Hypothalamus (tissue), 51 donors: ENCODE measurements at regions not wholly inside any gene's neighbourhood (a gene's known extent, or its start where the extent isn't known, plus 50 kb on each side); places are given as distances from the start of the nearest gene placed in this dataset.
"Not testable (repeated sequence)": the region's sequence is repeated elsewhere in the genome, so short reads cannot be mapped to it uniquely, and the experiment has no call there.

Experiments used
- DNase-seq, 51 donors: peaks; one replicate each; lab custom pipeline; 2025; lab: John Stamatoyannopoulos, UW

DNA sequence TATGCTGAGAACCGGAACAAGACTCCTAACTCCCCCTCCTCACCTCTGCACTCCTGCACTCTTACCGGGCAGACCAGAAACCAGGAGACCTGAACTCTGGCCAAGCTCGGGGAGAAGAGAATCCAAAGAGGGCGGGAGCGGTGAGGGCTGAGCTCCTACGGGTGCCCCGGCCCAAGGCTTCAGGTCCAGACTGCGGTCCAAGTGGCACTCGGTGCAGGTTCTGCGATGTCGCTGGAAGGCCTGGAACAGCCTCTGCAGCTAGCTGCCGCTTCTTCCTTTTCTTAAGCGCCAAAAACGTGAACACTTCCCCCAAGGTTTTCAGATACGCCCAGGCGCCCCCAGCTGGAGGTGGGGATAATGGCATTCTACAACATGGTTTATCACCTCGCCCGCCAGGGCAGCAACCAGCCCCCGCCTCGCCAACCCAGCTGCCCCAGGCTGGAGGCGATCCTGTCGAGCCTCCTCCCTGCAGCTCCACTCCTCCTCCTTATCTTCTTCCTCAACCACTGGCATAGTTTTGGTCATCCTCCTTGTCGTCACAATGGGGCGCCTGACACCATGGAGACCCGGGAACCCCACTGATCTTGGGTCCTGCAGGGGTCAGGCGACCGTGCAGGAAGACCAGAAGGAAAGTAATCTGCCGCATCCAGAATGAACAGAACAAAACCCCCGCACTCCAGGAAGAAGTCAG lies 1735.9 kb downstream of the TP53TG3F start:
- no peak for DNase-seq

DNA sequence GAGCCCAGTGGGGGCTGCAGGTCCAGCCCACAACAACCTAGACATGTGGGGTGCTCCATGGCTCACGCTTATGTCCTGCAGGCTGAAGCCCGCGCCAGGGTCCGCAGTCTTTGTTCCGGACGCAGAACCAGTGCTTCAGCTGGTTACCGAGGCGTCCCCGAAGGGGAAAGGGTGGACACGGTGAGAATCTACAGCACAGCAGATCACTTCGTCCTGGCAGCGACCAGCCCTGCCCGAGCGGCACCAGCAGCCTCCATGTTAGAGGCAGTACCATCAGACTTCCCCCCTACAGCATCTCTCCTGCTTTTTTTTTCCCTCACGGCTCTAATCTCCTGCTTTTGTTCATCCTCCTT lies 1736.4 kb downstream of the TP53TG3F start:
- no peak for DNase-seq

DNA sequence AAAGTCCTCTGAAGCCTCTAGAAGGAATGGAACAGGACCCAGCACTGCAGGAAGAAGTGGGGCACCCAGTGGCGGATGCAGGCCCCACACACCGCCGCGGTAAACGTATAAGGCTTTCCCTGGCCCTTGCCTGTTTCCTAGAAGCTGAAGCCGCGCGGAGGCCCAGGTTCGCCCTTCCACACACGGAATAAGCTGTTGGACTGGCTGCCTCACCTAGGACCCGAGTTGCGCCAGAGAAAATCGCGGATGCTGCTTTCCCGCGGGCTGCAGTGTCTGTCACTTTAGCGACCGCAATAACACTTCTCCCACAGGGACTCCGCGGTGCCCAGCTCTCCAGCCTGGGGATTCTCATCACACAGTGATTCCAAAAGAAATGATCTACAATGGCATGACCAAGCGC lies 1736.9 kb downstream of the TP53TG3F start:
- DNase-seq = no peak

DNA sequence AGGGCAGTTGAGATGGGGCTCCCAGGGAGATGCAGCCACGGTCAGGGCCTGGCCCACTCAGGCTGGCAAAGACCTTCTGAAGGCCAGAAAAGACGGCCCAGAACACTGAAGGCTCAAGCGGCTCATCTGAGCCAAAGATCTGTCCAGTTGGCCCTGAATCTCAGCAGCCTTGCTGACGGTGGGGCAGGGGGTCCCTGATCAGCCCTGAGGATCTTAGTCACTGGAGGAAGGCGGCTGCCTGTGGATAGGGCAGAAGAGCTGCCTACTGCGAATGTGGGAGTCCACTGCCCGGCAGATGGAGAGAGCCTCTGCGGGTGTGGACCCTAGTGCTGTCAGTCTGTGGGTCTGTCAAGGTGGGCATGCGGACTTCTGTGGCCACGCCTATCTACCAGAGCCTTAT lies 1738.2 kb downstream of the TP53TG3F start:
- DNase-seq = no peak

DNA sequence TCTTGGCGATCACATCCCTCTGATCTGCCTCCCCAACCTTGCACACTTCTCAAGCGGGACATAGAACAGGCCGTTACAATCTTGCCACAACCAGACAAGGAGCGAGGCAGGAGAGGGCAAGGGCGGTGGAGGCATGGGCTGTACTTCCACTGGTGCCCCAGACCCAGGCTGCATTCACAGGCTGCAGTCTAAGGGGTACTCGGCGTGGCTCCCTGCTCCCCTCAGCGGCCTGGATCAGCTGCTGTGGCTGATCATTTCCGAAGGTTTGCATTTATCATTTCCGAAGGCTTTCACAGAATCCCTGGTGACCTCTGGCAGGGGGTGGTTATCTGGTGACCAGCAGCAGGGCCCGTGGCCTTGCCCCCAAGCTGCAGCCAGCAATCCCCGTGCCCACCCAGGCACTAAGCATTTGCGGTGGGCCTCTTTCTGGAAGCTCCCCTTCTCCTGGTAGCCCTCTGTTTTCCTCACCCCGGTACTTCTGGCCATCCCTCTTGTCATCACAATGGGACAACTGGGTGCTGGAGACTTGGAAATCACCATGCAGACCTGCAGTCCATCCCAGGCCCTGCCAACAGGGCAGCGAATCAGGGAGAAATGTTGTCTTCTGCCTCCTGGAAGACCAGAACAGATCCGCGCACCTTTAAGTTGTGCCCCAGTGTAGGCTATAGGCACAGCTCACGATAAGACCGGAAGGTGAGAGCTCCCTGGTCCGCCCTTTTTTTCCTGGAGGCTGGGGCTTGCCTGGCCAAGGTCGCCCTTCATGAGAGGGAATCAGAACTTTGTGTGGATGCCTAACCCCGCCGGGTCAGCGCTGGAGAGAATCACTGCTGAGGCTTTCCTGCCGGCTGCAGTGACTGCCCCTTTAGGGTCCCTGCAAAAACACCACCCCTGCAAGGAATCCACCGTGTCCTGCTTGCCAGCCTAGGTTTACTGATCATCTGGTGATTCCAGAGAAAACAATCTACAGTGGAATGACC lies 1739.1 kb downstream of the TP53TG3F start:
- no peak for DNase-seq

DNA sequence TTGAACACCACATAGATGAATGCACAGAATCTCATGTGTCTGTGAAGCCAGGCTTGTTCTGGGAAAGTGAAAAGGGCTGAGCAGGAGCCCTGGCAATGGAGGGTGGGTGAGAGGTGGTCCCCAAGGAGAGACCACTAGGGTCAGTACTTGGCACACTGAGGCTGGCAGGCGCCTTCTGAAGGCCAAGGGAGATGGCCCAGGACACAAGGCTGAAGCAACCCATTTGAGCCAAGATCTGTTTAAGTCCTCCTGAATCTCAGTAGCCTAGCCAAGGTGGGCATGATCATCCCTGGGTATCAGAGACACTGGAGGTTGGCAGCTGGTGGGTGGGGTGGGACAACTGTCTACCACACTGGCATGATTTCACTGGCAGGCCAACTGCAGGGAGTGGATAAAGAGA lies 1741.2 kb downstream of the TP53TG3F start:
- DNase-seq = no peak

DNA sequence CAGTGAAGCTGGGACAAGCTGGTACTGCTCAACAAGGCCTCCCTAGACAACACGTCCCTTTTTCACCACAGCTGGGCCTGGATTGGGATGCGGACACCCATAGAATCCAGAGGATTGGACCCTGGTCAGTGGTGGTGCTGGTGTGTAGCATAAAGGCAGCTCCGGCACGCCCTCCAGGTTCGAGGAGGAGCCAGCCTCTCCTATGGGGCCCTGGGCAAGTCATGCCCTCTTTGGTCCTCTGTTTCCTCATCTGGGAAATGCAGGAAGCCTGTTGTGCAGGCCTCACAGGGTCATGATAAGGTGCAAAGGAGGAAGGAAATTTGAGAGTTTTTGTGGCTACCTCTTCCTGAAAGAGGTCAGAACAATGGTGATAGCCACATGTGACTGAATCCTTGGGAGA lies 1741.7 kb downstream of the TP53TG3F start:
- no peak for DNase-seq

DNA sequence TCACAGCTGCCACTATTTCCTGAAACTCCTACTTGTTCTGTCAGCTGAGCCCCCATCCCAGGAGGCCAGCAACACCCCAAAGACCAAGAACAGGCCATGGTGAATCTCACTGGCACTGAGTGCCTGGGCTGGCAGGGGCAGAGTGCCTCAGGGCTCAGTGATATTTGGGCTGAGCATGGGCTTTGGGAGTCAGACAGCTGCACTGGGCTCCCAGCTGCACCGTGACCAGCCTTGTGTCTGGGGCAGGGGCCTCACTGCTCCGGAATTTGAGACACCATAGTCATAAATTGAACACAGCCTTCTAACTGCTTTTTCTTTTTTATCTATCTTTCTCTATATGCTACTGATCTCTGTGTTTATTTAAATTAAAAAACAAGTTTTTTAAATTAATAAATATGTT lies 1744.2 kb downstream of the TP53TG3F start:
- DNase-seq = no peak

DNA sequence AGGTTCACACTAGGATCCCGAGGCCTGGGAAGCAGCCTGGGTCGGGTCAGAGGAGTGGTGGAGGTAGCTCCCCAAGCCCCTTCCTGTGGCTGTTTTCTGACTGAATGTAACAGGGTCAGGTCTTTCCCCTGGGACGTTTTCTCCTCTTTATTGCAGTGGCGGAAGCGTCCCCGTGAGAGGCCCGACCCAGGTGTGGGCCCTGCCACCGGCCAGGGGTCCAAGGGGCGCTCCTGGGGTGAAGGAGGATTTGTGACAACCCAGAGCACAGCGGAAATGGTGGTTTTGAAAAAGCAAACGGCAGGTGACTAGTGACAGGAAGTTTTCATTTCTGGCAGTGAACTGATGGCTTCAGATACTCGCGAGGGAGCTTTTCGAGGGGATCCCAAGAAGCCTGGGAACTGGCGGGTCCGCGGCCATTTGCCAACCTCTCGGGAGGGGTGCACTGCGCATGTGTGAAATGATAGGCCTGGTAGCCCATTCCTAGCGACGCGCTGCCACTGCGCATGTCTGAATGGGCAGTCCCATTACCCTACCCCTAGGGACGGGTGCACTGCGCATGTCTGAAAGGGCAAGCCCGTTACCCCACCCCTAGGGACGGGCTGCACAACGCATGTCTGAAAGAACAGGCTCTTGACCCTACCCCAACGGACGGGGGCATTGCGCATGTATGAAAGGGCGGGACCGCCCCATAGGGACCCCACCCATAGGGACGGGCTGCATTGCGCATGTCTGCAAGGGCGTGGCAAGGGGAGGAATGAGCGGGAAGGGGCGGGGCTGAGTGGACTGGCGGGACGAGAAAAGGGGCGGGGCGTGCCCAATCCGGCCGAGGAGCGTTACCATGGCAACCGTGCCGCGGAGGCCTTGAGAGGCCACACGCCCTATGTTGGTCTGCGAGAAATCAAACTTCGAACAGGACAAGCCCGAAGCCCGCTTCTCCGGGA lies 1747.9 kb downstream of the TP53TG3F start:
- no peak for DNase-seq

DNA sequence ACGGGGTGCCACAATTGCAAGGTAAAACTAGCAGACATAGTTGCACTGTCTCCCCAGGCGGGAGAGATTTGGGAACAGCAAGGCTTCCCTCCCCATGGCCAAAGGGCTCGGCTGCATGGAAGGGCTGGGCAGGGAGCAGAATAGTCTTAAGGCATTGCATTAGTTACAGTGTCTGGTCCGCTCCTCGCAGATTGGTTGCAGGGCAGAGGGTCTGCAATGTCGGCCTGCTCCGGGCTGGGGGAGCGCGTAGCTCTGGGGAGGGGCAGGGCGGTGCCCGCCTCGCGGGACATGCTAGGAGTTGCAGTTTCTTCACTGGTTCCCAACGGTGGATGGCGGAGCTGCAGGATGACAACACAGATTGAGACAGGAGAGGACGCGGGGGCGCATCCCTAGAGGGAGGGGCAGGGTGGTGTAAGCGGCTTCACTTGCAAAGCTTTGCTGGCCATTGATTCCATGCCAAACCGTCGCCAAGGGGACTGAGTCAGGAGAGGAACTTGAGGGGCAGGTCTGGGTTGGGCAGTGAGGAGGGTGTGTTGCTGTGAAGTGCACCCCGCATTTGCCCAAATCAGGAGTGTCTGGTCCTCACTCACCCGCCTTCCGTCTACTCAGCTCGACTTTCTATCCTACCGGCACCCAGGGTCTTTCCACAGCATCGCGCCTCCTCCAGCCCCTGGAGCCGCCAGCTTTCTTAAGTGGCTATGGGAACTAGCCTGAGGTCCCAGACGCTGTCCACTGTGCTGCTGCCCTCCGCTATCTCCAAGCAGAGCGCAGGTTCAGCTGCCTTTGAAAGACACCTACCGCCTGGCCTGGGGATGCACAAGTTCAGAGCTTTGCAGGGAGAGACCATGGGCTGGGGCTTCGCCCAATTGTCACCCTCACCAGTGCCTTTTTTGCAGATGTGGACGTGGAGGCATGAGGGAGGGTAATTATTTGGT lies 1748.9 kb downstream of the TP53TG3F start:
- no peak for DNase-seq

DNA sequence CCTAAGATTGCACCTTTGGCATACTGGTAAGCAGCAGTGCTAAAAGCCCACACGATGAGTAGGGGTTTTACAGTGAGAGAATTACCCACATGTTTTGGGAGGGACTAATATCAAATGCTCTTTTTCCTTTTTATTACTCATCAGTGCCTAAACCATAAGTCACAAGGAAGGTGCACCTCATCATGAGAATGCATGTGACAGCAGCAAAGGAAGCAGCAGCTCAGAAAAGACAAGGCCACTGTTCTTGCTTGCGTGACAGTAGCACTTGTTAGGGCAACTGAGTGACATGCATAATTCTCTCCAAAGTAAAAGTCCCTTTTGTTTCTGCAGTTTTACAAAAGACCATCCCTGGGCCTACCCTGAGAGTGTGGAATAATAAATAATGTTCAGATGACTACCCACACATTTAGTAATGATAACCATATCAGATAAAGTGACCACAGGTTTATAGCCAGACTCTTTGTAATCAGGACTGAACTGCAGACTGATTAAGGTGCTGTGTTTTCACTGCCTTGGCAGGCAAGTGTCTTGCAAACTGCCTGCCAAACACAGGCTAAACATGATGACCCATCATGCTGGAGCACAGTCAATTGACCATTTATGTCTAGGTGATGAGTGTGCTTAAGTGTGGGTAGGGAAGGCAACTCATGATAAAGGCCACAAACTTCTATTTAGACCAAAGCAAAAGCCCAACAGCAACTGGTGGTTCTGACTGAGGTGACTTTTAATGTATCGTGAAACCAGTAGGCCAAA lies 1751.4 kb downstream of the TP53TG3F start:
- no peak for DNase-seq

DNA sequence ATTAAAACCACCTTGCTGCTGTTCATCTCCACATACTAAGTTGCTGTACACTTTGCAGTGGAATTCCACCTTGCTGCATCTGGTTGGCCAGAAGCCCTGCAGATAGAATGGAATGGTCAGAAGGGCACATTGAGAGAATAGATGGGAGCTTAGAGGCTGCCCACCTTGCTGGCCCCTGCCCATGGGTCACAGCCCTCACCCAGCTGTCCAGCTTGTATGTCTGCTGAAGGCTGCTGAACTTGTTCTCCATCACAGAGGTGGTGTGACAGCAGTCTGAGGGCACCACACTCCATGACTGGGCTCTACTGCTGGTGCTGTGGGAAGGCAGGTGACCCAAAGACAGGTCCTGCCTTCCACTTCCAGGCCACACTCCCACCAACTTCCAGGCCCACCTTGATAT lies 1755.4 kb downstream of the TP53TG3F start:
- DNase-seq = no peak

DNA sequence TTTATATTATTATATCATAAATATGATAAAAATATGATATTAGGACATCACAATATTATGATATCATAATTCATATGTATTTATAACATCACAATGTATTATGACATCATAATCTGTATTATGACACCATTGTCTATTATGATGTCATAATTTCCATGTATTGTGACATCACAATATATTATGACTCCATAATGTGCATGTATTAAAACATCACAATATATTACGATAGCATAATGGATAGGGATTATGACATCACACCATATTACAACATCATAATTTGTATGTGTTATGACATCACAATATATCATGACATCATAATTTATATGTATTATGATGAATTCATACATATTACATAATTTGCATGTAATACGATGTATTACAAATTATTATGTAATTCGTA lies 1755.9 kb downstream of the TP53TG3F start:
- no peak for DNase-seq

DNA sequence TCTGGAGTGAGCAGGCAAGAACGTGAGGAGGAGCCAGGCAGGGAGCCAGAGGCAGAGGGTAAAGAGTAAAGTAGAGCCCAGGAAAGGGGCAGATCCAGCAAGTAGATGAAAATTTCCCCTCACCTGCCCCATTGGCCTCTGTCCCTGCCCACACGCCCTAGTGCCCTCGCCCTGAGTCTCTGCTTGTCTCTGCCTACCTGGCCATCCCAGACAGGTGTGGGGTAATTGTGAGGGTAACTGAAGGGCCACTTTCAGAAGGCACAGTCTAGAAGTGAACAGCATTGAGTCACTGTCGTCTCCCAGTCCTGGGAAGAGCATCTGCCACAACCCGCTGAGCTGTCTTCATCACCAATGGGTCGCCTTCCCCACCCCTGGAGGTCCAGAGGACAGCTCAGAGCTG lies 1756.8 kb downstream of the TP53TG3F start:
- DNase-seq = not testable (repeated sequence)

DNA sequence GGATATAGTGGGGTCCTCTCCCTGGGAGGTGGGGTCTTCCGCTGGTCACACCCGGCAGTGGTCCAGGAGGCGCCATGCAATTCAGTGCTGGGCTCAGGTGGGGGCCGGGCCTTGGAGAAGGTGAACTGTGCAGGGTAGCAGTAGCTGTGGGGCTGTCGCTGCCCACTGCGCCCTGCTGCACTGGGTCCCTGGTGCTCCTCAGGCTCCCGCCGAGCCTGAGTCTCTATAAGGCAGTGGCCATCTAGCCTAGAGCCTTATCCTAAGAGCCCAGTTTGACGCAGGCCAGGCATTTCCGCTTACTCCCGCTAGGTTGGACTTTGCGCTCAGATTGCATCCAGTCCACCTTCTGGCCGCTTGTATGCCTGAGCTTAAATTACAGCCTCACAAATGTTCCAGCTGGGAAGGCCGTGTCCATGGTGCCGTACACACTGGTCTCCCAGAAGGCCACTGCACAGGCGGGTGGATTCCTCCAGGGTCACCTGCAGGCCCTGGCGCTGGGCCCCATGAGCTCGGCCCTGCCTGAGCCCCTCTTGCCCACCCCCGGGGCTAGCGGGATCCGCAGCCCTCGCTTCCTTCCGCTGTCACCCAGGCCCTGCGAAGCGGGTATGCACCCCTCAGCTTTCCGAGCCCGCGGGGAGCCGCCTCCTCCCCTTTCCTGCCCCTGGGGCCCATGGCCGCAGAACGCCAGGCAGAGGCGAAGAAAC lies 1762.2 kb downstream of the TP53TG3F start:
- DNase-seq = no peak

DNA sequence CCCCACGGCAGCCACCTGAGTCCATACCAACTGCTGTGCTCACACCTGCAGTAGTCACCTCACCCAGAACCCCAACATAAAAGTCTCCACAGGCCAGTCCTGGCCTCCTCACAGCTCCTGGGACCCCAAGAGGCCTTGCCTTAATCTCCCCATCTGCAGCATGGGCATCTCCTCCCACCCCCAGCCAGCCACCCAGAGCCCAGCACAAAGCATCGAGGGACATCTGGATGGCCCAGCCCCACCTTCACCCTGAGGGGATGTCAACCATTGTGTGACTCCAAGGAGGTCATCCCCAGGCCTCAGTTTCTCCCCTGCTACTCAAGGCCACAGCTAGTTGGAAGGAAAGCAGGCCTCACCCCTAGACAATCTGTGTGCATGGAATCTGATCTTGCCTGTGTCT lies 1775.3 kb downstream of the TP53TG3F start:
- no peak for DNase-seq

DNA sequence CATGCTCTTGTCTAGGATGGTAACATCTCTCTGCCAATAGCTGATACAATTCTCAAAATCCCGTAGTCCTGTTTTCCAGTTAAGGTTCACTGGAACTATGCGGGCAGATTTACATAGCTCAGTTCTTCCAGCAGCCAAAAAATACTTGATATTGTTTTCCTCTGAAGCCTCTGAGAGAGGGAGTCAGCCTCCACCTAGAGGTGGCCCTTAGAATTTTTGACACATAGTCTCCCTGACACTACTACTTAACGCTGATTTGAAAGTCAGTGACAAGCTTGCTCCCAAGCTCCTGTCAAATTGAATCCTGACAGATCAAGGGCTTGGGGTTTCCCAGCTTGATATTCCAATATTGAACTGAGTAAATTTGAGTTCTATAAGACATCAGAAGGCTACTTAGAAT lies 1780.1 kb downstream of the TP53TG3F start:
- no peak for DNase-seq

DNA sequence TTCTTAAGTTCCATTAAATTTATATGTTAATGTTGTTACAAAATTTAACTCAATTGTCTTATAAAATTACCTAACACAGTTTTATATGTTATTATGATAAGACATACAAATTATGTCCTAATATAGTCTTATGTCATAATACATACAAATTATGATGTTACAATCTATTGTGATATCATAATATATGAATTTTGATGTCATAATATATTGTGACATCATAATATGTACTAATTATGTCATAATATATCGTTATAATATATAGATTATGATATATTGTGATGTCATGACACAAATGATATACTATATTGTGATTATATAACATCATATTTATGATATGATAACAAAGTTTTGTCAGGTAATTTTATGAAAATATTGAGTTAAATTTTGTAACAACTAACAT lies 1789.6 kb downstream of the TP53TG3F start:
- DNase-seq = no peak
